ENCODE measurements at regions not wholly inside any gene's neighbourhood (a gene's known extent, or its start where the extent isn't known, plus 50 kb on each side); places are given as distances from the start of the nearest gene placed in this dataset.

- TF ChIP-seq EZH2 (IDR thresholded peaks at IDR 0.05; ENCODE audit: low read length): no peak
- TF ChIP-seq, protein P1, sequence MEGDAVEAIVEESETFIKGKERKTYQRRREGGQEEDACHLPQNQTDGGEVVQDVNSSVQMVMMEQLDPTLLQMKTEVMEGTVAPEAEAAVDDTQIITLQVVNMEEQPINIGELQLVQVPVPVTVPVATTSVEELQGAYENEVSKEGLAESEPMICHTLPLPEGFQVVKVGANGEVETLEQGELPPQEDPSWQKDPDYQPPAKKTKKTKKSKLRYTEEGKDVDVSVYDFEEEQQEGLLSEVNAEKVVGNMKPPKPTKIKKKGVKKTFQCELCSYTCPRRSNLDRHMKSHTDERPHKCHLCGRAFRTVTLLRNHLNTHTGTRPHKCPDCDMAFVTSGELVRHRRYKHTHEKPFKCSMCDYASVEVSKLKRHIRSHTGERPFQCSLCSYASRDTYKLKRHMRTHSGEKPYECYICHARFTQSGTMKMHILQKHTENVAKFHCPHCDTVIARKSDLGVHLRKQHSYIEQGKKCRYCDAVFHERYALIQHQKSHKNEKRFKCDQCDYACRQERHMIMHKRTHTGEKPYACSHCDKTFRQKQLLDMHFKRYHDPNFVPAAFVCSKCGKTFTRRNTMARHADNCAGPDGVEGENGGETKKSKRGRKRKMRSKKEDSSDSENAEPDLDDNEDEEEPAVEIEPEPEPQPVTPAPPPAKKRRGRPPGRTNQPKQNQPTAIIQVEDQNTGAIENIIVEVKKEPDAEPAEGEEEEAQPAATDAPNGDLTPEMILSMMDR (optimal IDR thresholded peaks at IDR 0.05 in 1 of 3, IDR thresholded peaks at IDR 0.05 in 1 of 3, conservative IDR thresholded peaks at IDR 0.05 in 1 of 3; ENCODE audit: extremely low read depth in 1 of 3, insufficient read depth in 2 of 3, low read length in 3 of 3): no peak
These were observed 108.5 kb upstream of the C1QTNF9B start for GRCh38 chr13:24005755-24006281.
